ENCODE measurements at regions not wholly inside any gene's neighbourhood (a gene's known extent, or its start where the extent isn't known, plus 50 kb on each side); places are given as distances from the start of the nearest gene placed in this dataset.
A peak's percentile ranks its signal among the peaks of the same experiment; 100 is the strongest.

DNA sequence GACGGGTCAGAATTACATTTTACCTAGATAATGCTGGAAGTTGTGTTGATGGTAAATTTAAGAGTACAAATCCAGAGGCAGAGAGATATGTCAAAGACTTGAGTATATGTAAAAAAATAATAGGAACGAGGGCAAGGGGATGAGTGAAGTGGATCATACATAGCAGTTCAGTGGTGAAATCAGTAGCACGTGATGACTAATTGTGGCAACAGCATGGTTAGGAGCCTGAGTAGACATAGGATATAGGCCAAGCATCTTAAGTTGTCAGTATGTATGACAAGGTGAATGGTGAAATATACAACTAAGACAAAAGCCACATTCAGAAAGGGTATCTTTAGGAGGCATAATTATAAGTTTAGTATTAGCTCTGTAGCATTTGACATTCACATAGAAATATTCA, 826.5 kb upstream of the PIK3C3 start:
- TF ChIP-seq, protein P1, sequence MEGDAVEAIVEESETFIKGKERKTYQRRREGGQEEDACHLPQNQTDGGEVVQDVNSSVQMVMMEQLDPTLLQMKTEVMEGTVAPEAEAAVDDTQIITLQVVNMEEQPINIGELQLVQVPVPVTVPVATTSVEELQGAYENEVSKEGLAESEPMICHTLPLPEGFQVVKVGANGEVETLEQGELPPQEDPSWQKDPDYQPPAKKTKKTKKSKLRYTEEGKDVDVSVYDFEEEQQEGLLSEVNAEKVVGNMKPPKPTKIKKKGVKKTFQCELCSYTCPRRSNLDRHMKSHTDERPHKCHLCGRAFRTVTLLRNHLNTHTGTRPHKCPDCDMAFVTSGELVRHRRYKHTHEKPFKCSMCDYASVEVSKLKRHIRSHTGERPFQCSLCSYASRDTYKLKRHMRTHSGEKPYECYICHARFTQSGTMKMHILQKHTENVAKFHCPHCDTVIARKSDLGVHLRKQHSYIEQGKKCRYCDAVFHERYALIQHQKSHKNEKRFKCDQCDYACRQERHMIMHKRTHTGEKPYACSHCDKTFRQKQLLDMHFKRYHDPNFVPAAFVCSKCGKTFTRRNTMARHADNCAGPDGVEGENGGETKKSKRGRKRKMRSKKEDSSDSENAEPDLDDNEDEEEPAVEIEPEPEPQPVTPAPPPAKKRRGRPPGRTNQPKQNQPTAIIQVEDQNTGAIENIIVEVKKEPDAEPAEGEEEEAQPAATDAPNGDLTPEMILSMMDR (IDR thresholded peaks at IDR 0.05; ENCODE audit: insufficient read depth, low read depth, low read length), result no peak
- no peak for DNase-seq (ENCODE audit: low read depth)
- H3K4me3 ChIP-seq (ENCODE audit: low read depth, low read length), result no peak overlapping the region

DNA sequence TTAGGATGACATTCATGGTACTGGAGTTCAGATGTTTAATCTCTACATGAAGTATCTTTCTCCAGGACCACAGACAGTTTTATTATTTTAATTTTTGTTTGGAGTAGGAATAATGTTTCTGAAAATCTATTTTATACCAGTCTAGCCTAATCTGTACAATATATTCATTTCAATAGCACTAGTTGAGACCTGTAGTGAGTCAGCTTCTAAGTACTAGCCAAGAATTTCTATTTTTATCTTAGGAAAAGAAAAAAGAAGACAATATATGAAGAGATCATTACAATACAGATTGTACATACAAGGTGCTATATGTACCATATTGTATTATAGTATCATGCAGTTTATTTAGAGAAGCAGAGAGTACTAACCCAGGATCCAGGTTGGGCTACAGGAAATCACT, 826.9 kb upstream of the PIK3C3 start:
- H3K4me3 ChIP-seq (ENCODE audit: low read depth, low read length), result no peak overlapping the region
- TF ChIP-seq, protein P1 (IDR thresholded peaks at IDR 0.05; ENCODE audit: insufficient read depth, low read depth, low read length), result no peak
- no peak for DNase-seq (ENCODE audit: low read depth)

GRCh38 chr18:41126541-41127235, 828.3 kb upstream of the PIK3C3 start:
- TF ChIP-seq, protein P1 (IDR thresholded peaks at IDR 0.05; ENCODE audit: insufficient read depth, low read depth, low read length), result no peak
- peak; percentile 4 for DNase-seq (ENCODE audit: low read depth)

GRCh38 chr18:41121116-41121826, 833.8 kb upstream of the PIK3C3 start:
- TF ChIP-seq, protein P1 (IDR thresholded peaks at IDR 0.05; ENCODE audit: insufficient read depth, low read depth, low read length), result no peak
- no peak overlapping the region for H3K4me3 ChIP-seq (ENCODE audit: low read depth, low read length)
- peak; percentile 27 for DNase-seq (ENCODE audit: low read depth)

More at GRCh38 chr18:41126541-41127235, 828.3 kb upstream of the PIK3C3 start:
- no peak overlapping the region for H3K4me3 ChIP-seq (ENCODE audit: low read depth, low read length)

- DNase-seq (ENCODE audit: low read depth), result no peak
- TF ChIP-seq, protein P1 (IDR thresholded peaks at IDR 0.05; ENCODE audit: insufficient read depth, low read depth, low read length), result no peak
Observed at GRCh38 chr18:41119031-41119430, 836.0 kb upstream of the PIK3C3 start.

GRCh38 chr18:41113885-41114482, 841.0 kb upstream of the PIK3C3 start:
- no peak for DNase-seq (ENCODE audit: low read depth)
- TF ChIP-seq, protein P1 (IDR thresholded peaks at IDR 0.05; ENCODE audit: insufficient read depth, low read depth, low read length), result no peak

More at GRCh38 chr18:41119031-41119430, 836.0 kb upstream of the PIK3C3 start:
- no peak overlapping the region for H3K4me3 ChIP-seq (ENCODE audit: low read depth, low read length)

More at GRCh38 chr18:41113885-41114482, 841.0 kb upstream of the PIK3C3 start:
- H3K4me3 ChIP-seq (ENCODE audit: low read depth, low read length), result no peak overlapping the region

All from fibroblast of villous mesenchyme (primary cell).